Spleen (tissue), 7 donors: ENCODE measurements at regions not wholly inside any gene's neighbourhood (a gene's known extent, or its start where the extent isn't known, plus 50 kb on each side); places are given as distances from the start of the nearest gene placed in this dataset.

ENCODE experiments used
- POLR2AphosphoS5 ChIP-seq, 3 donors: sonication (generic); formaldehyde crosslinking; IDR thresholded peaks; one replicate each; pipeline ENCODE4 v1.5.1; 2017; ENCODE audit warnings: antibody characterized with exemption in 3 of 3
- TF ChIP-seq, protein P1 (sequence below), 11 experiments: fragments of 200-600 bp in 7 of 11; fragments of 450-650 bp in 4 of 11; sonication (generic) in 4 of 11; IDR thresholded peaks in 8 of 11; conservative IDR thresholded peaks in 3 of 11; 1 replicate in 7 of 11; 2 replicates in 4 of 11; pipeline versions ENCODE4 v1.4.0 to v1.8.0; 2016 to 2021; ENCODE audit warnings: antibody characterized with exemption in 11 of 11, inconsistent platforms in 4 of 11, mild to moderate bottlenecking in 1 of 11
- donor health status: DM: no; HTN: no; CAD: no; lungs with moderate emphysema.
- donor health status: DM: no; HTN: no; CAD: no.
- donor health status: DM: no; HTN: no; CAD: no.

DNA sequence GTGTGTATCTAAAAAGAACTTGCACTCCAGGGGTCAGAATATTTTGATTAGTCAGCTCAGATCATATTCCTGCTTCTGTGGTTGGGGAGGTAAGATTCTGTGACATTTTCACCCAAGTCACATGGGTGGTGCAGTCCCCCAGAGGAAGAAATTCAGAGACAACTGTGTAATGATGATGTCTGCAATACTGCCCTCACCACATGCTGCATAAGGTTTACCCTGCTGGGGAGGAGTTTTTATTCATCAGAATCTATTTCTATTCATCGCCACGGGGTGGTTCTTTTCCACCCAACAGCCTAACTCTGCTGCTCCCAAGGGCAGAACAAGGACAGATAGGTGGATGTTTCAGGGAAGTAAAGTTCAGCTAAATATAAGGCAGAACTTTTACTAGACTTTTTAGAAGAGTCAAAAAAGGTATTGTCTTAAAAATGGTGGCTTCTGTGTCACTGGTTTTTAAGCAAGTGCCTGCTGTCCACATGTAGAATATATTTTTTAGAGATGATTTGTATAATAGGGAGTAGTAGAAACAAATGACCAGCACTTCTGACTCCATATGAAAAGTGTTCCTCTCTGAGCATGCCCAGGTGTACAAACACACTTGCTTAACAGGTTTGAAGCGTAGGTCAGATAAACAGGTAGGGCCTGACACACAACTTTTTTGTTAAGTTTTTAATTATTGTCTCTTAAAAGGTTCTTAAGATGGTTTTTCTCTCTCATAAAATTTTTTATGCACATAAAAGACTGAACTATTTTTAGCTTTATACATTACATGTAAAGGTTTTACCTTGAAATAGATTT, 352.7 kb downstream of the LRRC70 start:
- TF ChIP-seq, protein P1, sequence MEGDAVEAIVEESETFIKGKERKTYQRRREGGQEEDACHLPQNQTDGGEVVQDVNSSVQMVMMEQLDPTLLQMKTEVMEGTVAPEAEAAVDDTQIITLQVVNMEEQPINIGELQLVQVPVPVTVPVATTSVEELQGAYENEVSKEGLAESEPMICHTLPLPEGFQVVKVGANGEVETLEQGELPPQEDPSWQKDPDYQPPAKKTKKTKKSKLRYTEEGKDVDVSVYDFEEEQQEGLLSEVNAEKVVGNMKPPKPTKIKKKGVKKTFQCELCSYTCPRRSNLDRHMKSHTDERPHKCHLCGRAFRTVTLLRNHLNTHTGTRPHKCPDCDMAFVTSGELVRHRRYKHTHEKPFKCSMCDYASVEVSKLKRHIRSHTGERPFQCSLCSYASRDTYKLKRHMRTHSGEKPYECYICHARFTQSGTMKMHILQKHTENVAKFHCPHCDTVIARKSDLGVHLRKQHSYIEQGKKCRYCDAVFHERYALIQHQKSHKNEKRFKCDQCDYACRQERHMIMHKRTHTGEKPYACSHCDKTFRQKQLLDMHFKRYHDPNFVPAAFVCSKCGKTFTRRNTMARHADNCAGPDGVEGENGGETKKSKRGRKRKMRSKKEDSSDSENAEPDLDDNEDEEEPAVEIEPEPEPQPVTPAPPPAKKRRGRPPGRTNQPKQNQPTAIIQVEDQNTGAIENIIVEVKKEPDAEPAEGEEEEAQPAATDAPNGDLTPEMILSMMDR (IDR thresholded peaks at IDR 0.05 in 8 of 11, conservative IDR thresholded peaks at IDR 0.05 in 3 of 11), result no peak
- TF ChIP-seq POLR2AphosphoS5 (IDR thresholded peaks at IDR 0.05), result no peak
